H9 (cell line): ENCODE measurements at regions not wholly inside any gene's neighbourhood (a gene's known extent, or its start where the extent isn't known, plus 50 kb on each side); places are given as distances from the start of the nearest gene placed in this dataset.

Source experiments
- DNase-seq: peaks from one replicate; pipeline ENCODE4 v3.0.0-alpha.2; 2017
- H2AFZ ChIP-seq: one replicate; pipeline ENCODE4 v1.6.1; 2013; ENCODE audit warnings: mild to moderate bottlenecking, low read length, control low read depth, moderate library complexity
- H2AK5ac ChIP-seq: 2 replicates; pipeline ENCODE4 v1.6.1; 2013; ENCODE audit warnings: low read length, control low read depth, mixed read lengths; ENCODE audit not compliant: insufficient read length
- H2BK120ac ChIP-seq: one replicate; pipeline ENCODE4 v1.6.1; 2013; ENCODE audit warnings: low read depth, mild to moderate bottlenecking, low read length, control low read depth, inconsistent platforms; ENCODE audit not compliant: poor library complexity, severe bottlenecking
- H2BK12ac ChIP-seq: 2 replicates; pipeline ENCODE4 v1.6.1; 2013; ENCODE audit warnings: low read length, control low read depth, mixed read lengths, low read depth; ENCODE audit not compliant: insufficient read length
- H2BK15ac ChIP-seq: 2 replicates; pipeline ENCODE4 v1.6.1; 2013; ENCODE audit warnings: low read depth, low read length, control low read depth
- H2BK20ac ChIP-seq: one replicate; pipeline ENCODE4 v1.6.1; 2013; ENCODE audit warnings: low read depth, mild to moderate bottlenecking, low read length, control low read depth, inconsistent platforms; ENCODE audit not compliant: poor library complexity, severe bottlenecking
- H2BK5ac ChIP-seq: 2 replicates; pipeline ENCODE4 v1.6.1; 2013; ENCODE audit warnings: low read length, control low read depth, mixed read lengths; ENCODE audit not compliant: insufficient read length
- H3K14ac ChIP-seq: 2 replicates; pipeline ENCODE4 v1.6.1; 2013; ENCODE audit warnings: low read length, control low read depth; ENCODE audit not compliant: insufficient read depth
- H3K18ac ChIP-seq: 2 replicates; pipeline ENCODE4 v1.6.1; 2013; ENCODE audit warnings: low read depth, mild to moderate bottlenecking, mixed read lengths, low read length, control low read depth; ENCODE audit not compliant: insufficient read length
- H3K23ac ChIP-seq: 2 replicates; pipeline ENCODE4 v1.6.1; 2013; ENCODE audit warnings: low read length, control low read depth, mixed read lengths, low read depth; ENCODE audit not compliant: insufficient read length
- H3K23me2 ChIP-seq: 2 replicates; pipeline ENCODE4 v1.6.1; 2013; ENCODE audit warnings: low read depth, mild to moderate bottlenecking, mixed read lengths, low read length, control low read depth; ENCODE audit not compliant: insufficient read length, poor library complexity, severe bottlenecking
- H3K27ac ChIP-seq: 2 replicates; pipeline ENCODE4 v1.5.1; 2013; ENCODE audit warnings: low read length, control low read depth, mixed read lengths, low read depth; ENCODE audit not compliant: insufficient read length
- H3K27me3 ChIP-seq: 2 replicates; pipeline ENCODE4 v1.6.1; 2013; ENCODE audit warnings: low read length, control low read depth, inconsistent platforms; ENCODE audit not compliant: insufficient read depth
- H3K4ac ChIP-seq: 2 replicates; pipeline ENCODE4 v1.6.1; 2013; ENCODE audit warnings: low read depth, mild to moderate bottlenecking, control low read depth, inconsistent platforms, low read length, moderate library complexity
- H3K4me1 ChIP-seq: 2 replicates; pipeline ENCODE4 v1.6.1; 2013; ENCODE audit warnings: low read length, control low read depth, inconsistent platforms; ENCODE audit not compliant: insufficient read depth
- H3K4me2 ChIP-seq: 2 replicates; pipeline ENCODE4 v1.6.1; 2013; ENCODE audit warnings: low read length, control low read depth, mixed read lengths; ENCODE audit not compliant: insufficient read length, insufficient read depth
- H3K56ac ChIP-seq: 2 replicates; pipeline ENCODE4 v1.6.1; 2013; ENCODE audit warnings: low read depth, mild to moderate bottlenecking, mixed read lengths, low read length, control low read depth; ENCODE audit not compliant: insufficient read length
- H3K79me1 ChIP-seq: 2 replicates; pipeline ENCODE4 v1.6.1; 2013; ENCODE audit warnings: low read depth, mild to moderate bottlenecking, moderate library complexity, low read length, control low read depth, inconsistent platforms; ENCODE audit not compliant: insufficient read depth, poor library complexity, severe bottlenecking
- H3K79me2 ChIP-seq: 2 replicates; pipeline ENCODE4 v1.6.1; 2013; ENCODE audit warnings: low read length, control low read depth, inconsistent platforms; ENCODE audit not compliant: insufficient read depth
- H3K9ac ChIP-seq: 2 replicates; pipeline ENCODE4 v1.6.1; 2013; ENCODE audit warnings: low read length, control low read depth, mixed read lengths; ENCODE audit not compliant: insufficient read length; ENCODE audit errors: extremely low read depth
- H3K9me3 ChIP-seq: one replicate; pipeline ENCODE4 v1.6.1; 2013; ENCODE audit warnings: low read depth, low read length, inconsistent platforms; ENCODE audit not compliant: control insufficient read depth
- H3T11ph ChIP-seq: one replicate; pipeline ENCODE4 v1.6.1; 2013; ENCODE audit warnings: mild to moderate bottlenecking, low read length, control low read depth, inconsistent platforms
- H4K20me1 ChIP-seq: one replicate; pipeline ENCODE4 v1.6.1; 2013; ENCODE audit not compliant: control insufficient read depth, insufficient read length, insufficient read depth
- H4K5ac ChIP-seq: 2 replicates; pipeline ENCODE4 v1.6.1; 2013; ENCODE audit warnings: low read depth, mild to moderate bottlenecking, mixed read lengths, low read length, control low read depth; ENCODE audit not compliant: insufficient read length
- H4K8ac ChIP-seq: replicated peaks from 2 replicates; pipeline ENCODE4 v1.6.1; 2013; ENCODE audit warnings: low read length, control low read depth, mixed read lengths, low read depth; ENCODE audit not compliant: insufficient read length
- H4K91ac ChIP-seq: 2 replicates; pipeline ENCODE4 v1.6.1; 2013; ENCODE audit warnings: low read depth, mild to moderate bottlenecking, moderate library complexity, mixed read lengths, low read length, control low read depth; ENCODE audit not compliant: insufficient read length
- H3K27ac Mint-ChIP-seq, 3 experiments: 2 replicates in 2 of 3; 3 replicates in 1 of 3; pipeline ENCODE4 v1.8.0; 2020 to 2021; ENCODE audit warnings: mixed read lengths in 3 of 3, mild to moderate bottlenecking in 1 of 3, moderate library complexity in 1 of 3
- H3K27me3 Mint-ChIP-seq: 2 replicates; pipeline ENCODE4 v1.8.0; 2021; ENCODE audit warnings: low read depth, mild to moderate bottlenecking, moderate library complexity, mixed read lengths
- H3K36me3 Mint-ChIP-seq, 3 experiments: 2 replicates in 2 of 3; 3 replicates in 1 of 3; pipeline ENCODE4 v1.8.0; 2020 to 2021; ENCODE audit warnings: low read depth in 3 of 3, mixed read lengths in 3 of 3; ENCODE audit not compliant: insufficient read depth in 1 of 3
- H3K4me1 Mint-ChIP-seq, 2 experiments: 2 replicates each; pipeline ENCODE4 v1.8.0; 2020; ENCODE audit warnings: mixed read lengths in 2 of 2
- H3K4me3 Mint-ChIP-seq, 2 experiments: 2 replicates in 1 of 2; 3 replicates in 1 of 2; pipeline ENCODE4 v1.8.0; 2020 to 2021; ENCODE audit warnings: mild to moderate bottlenecking in 2 of 2, mixed read lengths in 2 of 2, moderate library complexity in 1 of 2
- H3K9me3 Mint-ChIP-seq, 2 experiments: 2 replicates in 1 of 2; 3 replicates in 1 of 2; pipeline ENCODE4 v1.8.0; 2020; ENCODE audit warnings: mild to moderate bottlenecking in 2 of 2, mixed read lengths in 2 of 2, moderate library complexity in 1 of 2
- CTCF ChIP-seq: fragments of 200-600 bp; sonication (generic); conservative IDR thresholded peaks from 3 replicates; pipeline ENCODE4 v1.8.0; 2021; ENCODE audit warnings: antibody characterized with exemption, mild to moderate bottlenecking
- WGBS: extraction: QIAGEN DNeasy Blood & Tissue Kit; methylation state at CpG from one replicate; pipeline ENCODE4 v1.1.7; 2013; ENCODE audit warnings: missing lambda C conversion rate, low lambda C conversion rate, mixed read lengths; ENCODE audit not compliant: insufficient read length; ENCODE audit errors: extremely low coverage; 5-methylcytosine and 5-hydroxymethylcytosine counted together

GRCh38 chr5:145471831-145472612 is 363.1 kb downstream of the PRELID2 start:
- Histone ChIP-seq H2BK20ac (no peak overlapping the region), H2AFZ (no peak overlapping the region), H3T11ph (no peak overlapping the region), H4K5ac (no peak overlapping the region), H3K27ac (no peak overlapping the region), H2BK5ac (no peak overlapping the region), H4K91ac (no peak overlapping the region), H4K8ac (no peak overlapping the region), H3K79me2 (no peaks in the 10 kb centered on the region), H2AK5ac (no peak overlapping the region), H2BK15ac (no peak overlapping the region), H3K18ac (no peak overlapping the region), H3K79me1 (no peaks in the 10 kb centered on the region), H3K56ac (no peak overlapping the region), H4K20me1 (no peaks in the 10 kb centered on the region), H2BK120ac (no peak overlapping the region), H3K27me3 (no peaks in the 10 kb centered on the region), H3K9ac (no peak overlapping the region), H2BK12ac (no peak overlapping the region), H3K9me3 (no peaks in the 10 kb centered on the region), H3K23ac (no peak overlapping the region), H3K4me2 (no peak overlapping the region), H3K4me1 (no peaks in the 10 kb centered on the region), H3K23me2 (no peaks in the 10 kb centered on the region), H3K14ac (no peak overlapping the region), H3K4ac (no peak overlapping the region)
- Mint-ChIP-seq H3K9me3 (no peaks in the 10 kb centered on the region), H3K4me3 (no peak overlapping the region), H3K27ac (peak overlapping the region in 1 of 3 experiments; percentile 69; a peak in 1 of 7 replicates), H3K36me3 (no peaks in the 10 kb centered on the region), H3K27me3 (no peaks in the 10 kb centered on the region), H3K4me1 (peaks cover 8% of the 10 kb centered on the region in 2 experiments)
- no peak for TF ChIP-seq CTCF
- DNase-seq, result no peak
- no CpG with 5 or more reads among the region's 1 CpG for WGBS
